GM23338 (cell line): ENCODE measurements at regions not wholly inside any gene's neighbourhood (a gene's known extent, or its start where the extent isn't known, plus 50 kb on each side); places are given as distances from the start of the nearest gene placed in this dataset.

Experiments used
- ATAC-seq: fragments of 200-7000 bp; cut with Tn5 transposase; 3 replicates; pipeline ENCODE4 v1.9.1; 2020
- DNase-seq: peaks from one replicate; pipeline ENCODE4 v3.0.0-alpha.2; 2015; ENCODE audit warnings: low spot score
- H2AFZ ChIP-seq: fragments of 200-600 bp; sonication (generic); 2 replicates; pipeline ENCODE4 v1.8.0; 2016; ENCODE audit warnings: antibody characterized with exemption, mild to moderate bottlenecking, moderate library complexity
- H3F3A ChIP-seq: fragments of 200-600 bp; sonication (generic); replicated peaks from 2 replicates; pipeline ENCODE4 v1.8.0; 2017; ENCODE audit warnings: antibody characterized with exemption, mixed run types, low read depth
- H3K27ac ChIP-seq: fragments of 200-600 bp; sonication (generic); 2 replicates; pipeline ENCODE4 v1.6.1; 2016; ENCODE audit warnings: low read depth
- H3K27me3 ChIP-seq: fragments of 200-600 bp; sonication (generic); 2 replicates; pipeline ENCODE4 v1.8.0; 2016; ENCODE audit warnings: mild to moderate bottlenecking, mixed run types, moderate library complexity; ENCODE audit not compliant: insufficient read depth
- H3K36me3 ChIP-seq: fragments of 200-600 bp; sonication (generic); 2 replicates; pipeline ENCODE4 v1.8.0; 2016; ENCODE audit warnings: mild to moderate bottlenecking; ENCODE audit not compliant: insufficient read depth
- H3K4me1 ChIP-seq: fragments of 200-600 bp; sonication (generic); 2 replicates; pipeline ENCODE4 v1.8.0; 2016; ENCODE audit warnings: mild to moderate bottlenecking, moderate library complexity; ENCODE audit not compliant: insufficient read depth
- H3K4me2 ChIP-seq: fragments of 200-600 bp; sonication (generic); 2 replicates; pipeline ENCODE4 v1.7.1; 2017; ENCODE audit warnings: mixed run types
- H3K4me3 ChIP-seq: fragments of 200-600 bp; sonication (generic); 2 replicates; pipeline ENCODE4 v1.6.1; 2016; ENCODE audit warnings: mixed run types
- H3K79me2 ChIP-seq: fragments of 200-600 bp; sonication (generic); replicated peaks from 2 replicates; pipeline ENCODE4 v1.8.0; 2017; ENCODE audit warnings: mild to moderate bottlenecking; ENCODE audit not compliant: insufficient read depth
- H3K9me2 ChIP-seq: fragments of 200-600 bp; sonication (generic); 2 replicates; pipeline ENCODE4 v1.8.0; 2017; ENCODE audit not compliant: insufficient read depth
- H4K20me1 ChIP-seq: fragments of 200-600 bp; sonication (generic); replicated peaks from 2 replicates; pipeline ENCODE4 v1.8.0; 2017; ENCODE audit warnings: mild to moderate bottlenecking; ENCODE audit not compliant: insufficient read depth
- H3K27ac Mint-ChIP-seq: 2 replicates; pipeline ENCODE4 v1.8.0; 2020; ENCODE audit warnings: inconsistent platforms, mild to moderate bottlenecking, moderate library complexity, mixed read lengths
- H3K27me3 Mint-ChIP-seq: 3 replicates; pipeline ENCODE4 v1.8.0; 2022; ENCODE audit warnings: low read depth, mild to moderate bottlenecking, moderate library complexity, mixed read lengths, inconsistent platforms; ENCODE audit not compliant: insufficient read depth, poor library complexity
- H3K36me3 Mint-ChIP-seq: 3 replicates; pipeline ENCODE4 v1.8.0; 2021; ENCODE audit warnings: low read depth, mild to moderate bottlenecking, inconsistent platforms, moderate library complexity, mixed read lengths
- H3K4me1 Mint-ChIP-seq: 3 replicates; pipeline ENCODE4 v1.8.0; 2020; ENCODE audit warnings: mild to moderate bottlenecking, inconsistent platforms, mixed read lengths
- H3K4me3 Mint-ChIP-seq: 3 replicates; pipeline ENCODE4 v1.8.0; 2021; ENCODE audit warnings: moderate library complexity, mild to moderate bottlenecking, inconsistent platforms, mixed read lengths
- H3K9me3 Mint-ChIP-seq: 3 replicates; pipeline ENCODE4 v1.8.0; 2020; ENCODE audit warnings: moderate library complexity, mild to moderate bottlenecking, inconsistent platforms, mixed read lengths
- CREB1 ChIP-seq: fragments of 250-450 bp; sonication (Bioruptor Pico); IDR thresholded peaks from 2 replicates; pipeline ENCODE4 v1.5.0; 2020; ENCODE audit warnings: low read depth, mild to moderate bottlenecking, moderate library complexity
- CTCF ChIP-seq, 2 experiments: fragments of 200-600 bp in 1 of 2; sonication (generic) in 1 of 2; conservative IDR thresholded peaks; 2 replicates each; pipeline versions ENCODE4 v1.5.1 to v1.6.1; 2016 to 2017; ENCODE audit warnings: antibody characterized with exemption in 2 of 2, low read depth in 2 of 2, mild to moderate bottlenecking in 2 of 2, moderate library complexity in 1 of 2
- EZH2phosphoT487 ChIP-seq: fragments of 200-600 bp; sonication (generic); IDR thresholded peaks from one replicate; pipeline ENCODE4 v1.8.1; 2018; ENCODE audit warnings: antibody characterized with exemption; ENCODE audit not compliant: unreplicated experiment
- JUNB ChIP-seq: IDR thresholded peaks from one replicate; pipeline ENCODE4 v1.6.1; 2016; ENCODE audit warnings: antibody characterized with exemption; ENCODE audit not compliant: unreplicated experiment
- NANOG ChIP-seq: IDR thresholded peaks from 2 replicates; pipeline ENCODE4 v1.6.1; 2016; ENCODE audit warnings: antibody characterized with exemption, borderline replicate concordance
- POLR2AphosphoS5 ChIP-seq: IDR thresholded peaks from 2 replicates; pipeline ENCODE4 v1.6.1; 2016; ENCODE audit warnings: antibody characterized with exemption, low read depth
- REST ChIP-seq: IDR thresholded peaks from one replicate; pipeline ENCODE4 v1.6.1; 2018; ENCODE audit warnings: antibody characterized with exemption; ENCODE audit not compliant: unreplicated experiment
- ZNF114 ChIP-seq: fragments of 250-450 bp; sonication (Bioruptor Pico); IDR thresholded peaks from 2 replicates; pipeline ENCODE4 v1.5.0; 2020; ENCODE audit warnings: mild to moderate bottlenecking, moderate library complexity
- ZNF331 ChIP-seq: fragments of 250-450 bp; sonication (Bioruptor Pico); IDR thresholded peaks from 2 replicates; pipeline ENCODE4 v1.5.0; 2020; ENCODE audit warnings: low read depth, mild to moderate bottlenecking, moderate library complexity
- ZNF462 ChIP-seq: fragments of 250-450 bp; sonication (Bioruptor Pico); IDR thresholded peaks from 2 replicates; pipeline ENCODE4 v1.5.0; 2020; ENCODE audit warnings: mild to moderate bottlenecking, moderate library complexity

GRCh38 chr4:130668859-130669258 is 1572.9 kb downstream of the C4orf33 start (continued):
- no peak for TF ChIP-seq EZH2phosphoT487
- TF ChIP-seq POLR2AphosphoS5: no peak
- TF ChIP-seq ZNF114: no peak
- TF ChIP-seq ZNF331: no peak
- TF ChIP-seq CTCF (conservative IDR thresholded peaks at IDR 0.05; ENCODE audit: low read depth in 2 of 2): no peak
- no peak for TF ChIP-seq REST
- TF ChIP-seq CREB1 (CRISPR knock-in tag): no peak

- no peaks in the 10 kb centered on the region for H3K79me2 ChIP-seq
- H3K4me1 ChIP-seq: no peaks in the 10 kb centered on the region
- no peak overlapping the region for H2AFZ ChIP-seq
- no peak overlapping the region for H3K4me2 ChIP-seq
- ATAC-seq (no peak), DNase-seq (no peak)
- H3K27me3 ChIP-seq: no peaks in the 10 kb centered on the region
- Mint-ChIP-seq H3K27ac (no peak overlapping the region), H3K9me3 (no peaks in the 10 kb centered on the region; the same call in 2 of the 3 replicates), H3K27me3 (no peaks in the 10 kb centered on the region), H3K36me3 (no peaks in the 10 kb centered on the region), H3K4me3 (no peak overlapping the region), H3K4me1 (peaks cover 4% of the 10 kb centered on the region; the same call in 2 of the 3 replicates)
- H3K27ac ChIP-seq: no peak overlapping the region
- H3K4me3 ChIP-seq: no peak overlapping the region
- H4K20me1 ChIP-seq: no peaks in the 10 kb centered on the region
- no peaks in the 10 kb centered on the region for H3K9me2 ChIP-seq
- H3K36me3 ChIP-seq: no peaks in the 10 kb centered on the region
- H3F3A ChIP-seq: no peaks in the 10 kb centered on the region
- no peak for TF ChIP-seq NANOG
Measured at GRCh38 chr4:130675266-130675665, 1579.3 kb downstream of the C4orf33 start.

GRCh38 chr4:130689181-130689580 is 1593.2 kb downstream of the C4orf33 start:
- no peaks in the 10 kb centered on the region for H3K79me2 ChIP-seq
- no peak overlapping the region for H3K4me3 Mint-ChIP-seq
- no peak for DNase-seq
- TF ChIP-seq CREB1 (CRISPR knock-in tag) (no peak), NANOG (no peak), POLR2AphosphoS5 (no peak), JUNB (no peak), EZH2phosphoT487 (no peak), ZNF462 (CRISPR knock-in tag) (no peak)

More at GRCh38 chr4:130689181-130689580, 1593.2 kb downstream of the C4orf33 start:
- no peaks in the 10 kb centered on the region for H3F3A ChIP-seq
- no peaks in the 10 kb centered on the region for H3K36me3 ChIP-seq
- peaks cover 10% of the 10 kb centered on the region; the same call in 2 of the 3 replicates for H3K36me3 Mint-ChIP-seq
- H4K20me1 ChIP-seq: no peaks in the 10 kb centered on the region
- no peaks in the 10 kb centered on the region for H3K27me3 Mint-ChIP-seq
- ATAC-seq: no peak
- H3K27ac Mint-ChIP-seq: no peak overlapping the region
- H3K4me2 ChIP-seq: no peak overlapping the region
- H2AFZ ChIP-seq: no peak overlapping the region
- no peaks in the 10 kb centered on the region for H3K4me1 Mint-ChIP-seq
- H3K4me3 ChIP-seq: no peak overlapping the region
- no peaks in the 10 kb centered on the region; the same call in 2 of the 3 replicates for H3K9me3 Mint-ChIP-seq
- no peak overlapping the region for H3K27ac ChIP-seq
- no peaks in the 10 kb centered on the region for H3K9me2 ChIP-seq
- H3K4me1 ChIP-seq: no peaks in the 10 kb centered on the region
- no peaks in the 10 kb centered on the region for H3K27me3 ChIP-seq
